ENCODE measurements at regions not wholly inside any gene's neighbourhood (a gene's known extent, or its start where the extent isn't known, plus 50 kb on each side); places are given as distances from the start of the nearest gene placed in this dataset.

DNA sequence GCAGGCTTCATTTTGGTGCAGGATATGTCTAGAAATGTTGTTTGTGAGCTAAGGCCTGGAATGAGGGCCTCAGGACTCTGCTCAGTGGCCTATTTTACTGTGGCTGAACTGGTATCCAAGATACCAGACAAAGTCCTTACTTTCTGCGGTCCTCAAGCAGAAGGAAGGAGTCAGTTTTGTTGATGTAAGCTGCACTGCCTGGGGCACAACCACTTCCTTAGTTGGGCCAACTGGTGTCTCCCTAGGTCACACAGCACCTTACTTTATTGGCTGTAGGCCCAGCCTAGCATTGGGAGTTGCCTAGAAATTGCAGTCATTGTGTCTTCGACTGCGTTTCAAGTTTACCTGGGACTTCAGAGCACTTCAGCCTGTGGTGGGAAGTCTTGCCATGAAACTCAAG is 1322.7 kb downstream of the AMY1C start:
- no peaks in the 10 kb centered on the region for H3K36me3 ChIP-seq
- no peaks in the 10 kb centered on the region for H3K4me1 ChIP-seq
- TF ChIP-seq EP300 (IDR thresholded peaks at IDR 0.05) (no peak), POLR2A (IDR thresholded peaks at IDR 0.05) (no peak), POLR2AphosphoS5 (IDR thresholded peaks at IDR 0.05) (no peak)
- TF ChIP-seq, protein P1, sequence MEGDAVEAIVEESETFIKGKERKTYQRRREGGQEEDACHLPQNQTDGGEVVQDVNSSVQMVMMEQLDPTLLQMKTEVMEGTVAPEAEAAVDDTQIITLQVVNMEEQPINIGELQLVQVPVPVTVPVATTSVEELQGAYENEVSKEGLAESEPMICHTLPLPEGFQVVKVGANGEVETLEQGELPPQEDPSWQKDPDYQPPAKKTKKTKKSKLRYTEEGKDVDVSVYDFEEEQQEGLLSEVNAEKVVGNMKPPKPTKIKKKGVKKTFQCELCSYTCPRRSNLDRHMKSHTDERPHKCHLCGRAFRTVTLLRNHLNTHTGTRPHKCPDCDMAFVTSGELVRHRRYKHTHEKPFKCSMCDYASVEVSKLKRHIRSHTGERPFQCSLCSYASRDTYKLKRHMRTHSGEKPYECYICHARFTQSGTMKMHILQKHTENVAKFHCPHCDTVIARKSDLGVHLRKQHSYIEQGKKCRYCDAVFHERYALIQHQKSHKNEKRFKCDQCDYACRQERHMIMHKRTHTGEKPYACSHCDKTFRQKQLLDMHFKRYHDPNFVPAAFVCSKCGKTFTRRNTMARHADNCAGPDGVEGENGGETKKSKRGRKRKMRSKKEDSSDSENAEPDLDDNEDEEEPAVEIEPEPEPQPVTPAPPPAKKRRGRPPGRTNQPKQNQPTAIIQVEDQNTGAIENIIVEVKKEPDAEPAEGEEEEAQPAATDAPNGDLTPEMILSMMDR (IDR thresholded peaks at IDR 0.05) = no peak
- ATAC-seq (ENCODE audit: low FRiP score in 2 of 2) (no peak), DNase-seq (no peak)
- no peaks in the 10 kb centered on the region for H3K27me3 ChIP-seq
- H3K9me3 ChIP-seq = peaks cover 0 to 4% (median 1%) of the 10 kb centered on the region in 4 donors
- no peak overlapping the region for H3K4me3 ChIP-seq
- 78 to 82% methylated on average over 3 of the region's 3 CpGs for WGBS, 2 donors
- no peak overlapping the region for H3K27ac ChIP-seq

- Histone ChIP-seq H3K27ac (no peak overlapping the region), H3K4me1 (no peaks in the 10 kb centered on the region), H3K4me3 (no peak overlapping the region), H3K36me3 (no peaks in the 10 kb centered on the region), H3K27me3 (no peaks in the 10 kb centered on the region), H3K9me3 (peaks cover 0 to 4% (median 0%) of the 10 kb centered on the region in 4 donors)
- TF ChIP-seq POLR2AphosphoS5 (IDR thresholded peaks at IDR 0.05) (no peak), POLR2A (IDR thresholded peaks at IDR 0.05) (no peak), EP300 (IDR thresholded peaks at IDR 0.05) (no peak)
- TF ChIP-seq, protein P1 (IDR thresholded peaks at IDR 0.05) = no peak
- ATAC-seq (ENCODE audit: low FRiP score in 2 of 2) (no peak), DNase-seq (no peak)
- WGBS, 2 donors = 74 to 78% methylated on average over 3 of the region's 3 CpGs
These were observed 1323.2 kb downstream of the AMY1C start for GRCh38 chr1:105072850-105073249.

DNA sequence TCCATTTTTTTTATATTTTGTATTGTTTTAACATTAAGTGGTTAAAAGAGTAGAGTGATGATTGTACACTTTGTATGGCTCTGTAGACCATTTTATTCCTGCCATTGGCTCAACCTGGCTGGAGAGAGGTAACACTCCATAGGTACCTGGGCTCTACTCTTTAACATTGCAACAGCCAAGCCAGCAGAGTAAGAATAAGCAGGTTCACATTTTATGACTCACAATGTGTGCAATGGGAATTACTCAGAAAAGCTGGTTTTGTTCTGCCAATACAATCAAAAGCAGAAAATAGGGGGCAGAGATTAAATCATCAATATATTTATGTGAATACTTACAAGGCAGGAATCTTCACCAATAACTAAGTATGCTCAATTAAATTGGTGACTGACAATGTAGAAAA is 1324.0 kb downstream of the AMY1C start:
- no peak overlapping the region for H3K27ac ChIP-seq
- no peaks in the 10 kb centered on the region for H3K27me3 ChIP-seq
- H3K4me1 ChIP-seq = no peaks in the 10 kb centered on the region
- no peaks in the 10 kb centered on the region for H3K36me3 ChIP-seq
- TF ChIP-seq EP300 (IDR thresholded peaks at IDR 0.05) = no peak
- no peak for TF ChIP-seq POLR2A (IDR thresholded peaks at IDR 0.05)
- TF ChIP-seq, protein P1 (IDR thresholded peaks at IDR 0.05) = no peak
- TF ChIP-seq POLR2AphosphoS5 (IDR thresholded peaks at IDR 0.05) = no peak
- DNase-seq (no peak), ATAC-seq (ENCODE audit: low FRiP score in 2 of 2) (no peak)
- H3K9me3 ChIP-seq = peaks cover 0 to 4% (median 0%) of the 10 kb centered on the region in 4 donors
- no peak overlapping the region for H3K4me3 ChIP-seq

GRCh38 chr1:105083611-105084010 is 1333.9 kb downstream of the AMY1C start:
- Histone ChIP-seq H3K27me3 (no peaks in the 10 kb centered on the region), H3K4me1 (no peaks in the 10 kb centered on the region), H3K9me3 (no peaks in the 10 kb centered on the region), H3K36me3 (no peaks in the 10 kb centered on the region), H3K4me3 (no peak overlapping the region), H3K27ac (no peak overlapping the region)
- ATAC-seq (ENCODE audit: low FRiP score in 2 of 2) = no peak
- TF ChIP-seq, protein P1 (IDR thresholded peaks at IDR 0.05) = no peak
- no peak for TF ChIP-seq EP300 (IDR thresholded peaks at IDR 0.05)
- TF ChIP-seq POLR2AphosphoS5 (IDR thresholded peaks at IDR 0.05) = no peak
- TF ChIP-seq POLR2A (IDR thresholded peaks at IDR 0.05) = no peak
- WGBS, 2 donors = 81 to 82% methylated on average over 4 of the region's 4 CpGs
- DNase-seq = no peak

- no peak for ATAC-seq (ENCODE audit: low FRiP score in 2 of 2)
- TF ChIP-seq EP300 (IDR thresholded peaks at IDR 0.05) (no peak), POLR2A (IDR thresholded peaks at IDR 0.05) (no peak), POLR2AphosphoS5 (IDR thresholded peaks at IDR 0.05) (no peak)
- TF ChIP-seq, protein P1 (IDR thresholded peaks at IDR 0.05) = no peak
- no peaks in the 10 kb centered on the region for H3K4me1 ChIP-seq
- H3K9me3 ChIP-seq = no peaks in the 10 kb centered on the region
- H3K27ac ChIP-seq = no peak overlapping the region
- 66 to 73% methylated on average over 7 of the region's 7 CpGs for WGBS, 2 donors
- DNase-seq = no peak
- no peak overlapping the region for H3K4me3 ChIP-seq
- no peaks in the 10 kb centered on the region for H3K27me3 ChIP-seq
- no peaks in the 10 kb centered on the region for H3K36me3 ChIP-seq
These were observed 1337.8 kb downstream of the AMY1C start for GRCh38 chr1:105087506-105087905.
